Transverse colon (tissue), 4 donors: ENCODE measurements at regions not wholly inside any gene's neighbourhood (a gene's known extent, or its start where the extent isn't known, plus 50 kb on each side); places are given as distances from the start of the nearest gene placed in this dataset.

ENCODE experiments used
- CTCF ChIP-seq, 5 experiments: fragments of 200-600 bp in 3 of 5; fragments of 450-650 bp in 2 of 5; sonication (generic) in 3 of 5; IDR thresholded peaks; 1 replicate in 2 of 5; 2 replicates in 3 of 5; pipeline ENCODE4 v1.5.1; 2016 to 2017; ENCODE audit warnings: antibody characterized with exemption in 5 of 5, inconsistent platforms in 3 of 5, mild to moderate bottlenecking in 2 of 5, moderate library complexity in 1 of 5
- EP300 ChIP-seq: sonication (generic); formaldehyde crosslinking; IDR thresholded peaks from one replicate; pipeline ENCODE4 v1.6.1; 2017; ENCODE audit warnings: antibody characterized with exemption, low read depth
- POLR2A ChIP-seq: fragments of 450-650 bp; IDR thresholded peaks from one replicate; pipeline ENCODE4 v1.6.1; 2016; ENCODE audit warnings: antibody characterized with exemption, mild to moderate bottlenecking, moderate library complexity
- POLR2AphosphoS5 ChIP-seq, 3 donors: sonication (generic); formaldehyde crosslinking; IDR thresholded peaks; one replicate each; pipeline ENCODE4 v1.6.1; 2016; ENCODE audit warnings: antibody characterized with exemption in 3 of 3

- TF ChIP-seq CTCF (IDR thresholded peaks at IDR 0.05), result no peak
- no peak for TF ChIP-seq POLR2A
- no peak for TF ChIP-seq EP300
- TF ChIP-seq POLR2AphosphoS5 (IDR thresholded peaks at IDR 0.05), result no peak
Measured at GRCh38 chr20:1809131-1809572, 86.1 kb upstream of the SIRPA start.
